Tibial artery (tissue), 4 donors: ENCODE measurements at regions not wholly inside any gene's neighbourhood (a gene's known extent, or its start where the extent isn't known, plus 50 kb on each side); places are given as distances from the start of the nearest gene placed in this dataset.

Experiments used
- DNase-seq, 2 donors: peaks; one replicate each; pipeline ENCODE4 v3.0.0-alpha.2; 2019
- H3K27ac ChIP-seq, 2 donors: fragments of 200-600 bp; sonication (generic) in 1 of 2; 1 replicate in 1 of 2; 2 replicates in 1 of 2; pipeline ENCODE4 v1.5.1; 2018 to 2019; ENCODE audit warnings: mild to moderate bottlenecking in 1 of 2
- H3K27me3 ChIP-seq, 2 donors: fragments of 200-600 bp; sonication (generic) in 1 of 2; one replicate each; pipeline versions ENCODE4 v1.5.1 to v1.6.0; 2016 to 2019
- H3K36me3 ChIP-seq, 3 donors: fragments of 200-600 bp; sonication (generic) in 2 of 3; one replicate each; pipeline ENCODE4 v1.5.1; 2016 to 2019; ENCODE audit warnings: mild to moderate bottlenecking in 2 of 3
- H3K4me1 ChIP-seq, 4 donors: fragments of 200-600 bp; sonication (generic) in 2 of 4; 1 replicate in 3 of 4; 2 replicates in 1 of 4; pipeline ENCODE4 v1.5.1; 2016 to 2019
- H3K4me3 ChIP-seq, 2 donors: fragments of 200-600 bp; sonication (generic) in 1 of 2; 1 replicate in 1 of 2; 2 replicates in 1 of 2; pipeline ENCODE4 v1.5.1; 2018 to 2019; ENCODE audit warnings: mild to moderate bottlenecking in 2 of 2
- H3K9me3 ChIP-seq, 3 donors: fragments of 200-600 bp; sonication (generic) in 1 of 3; one replicate each; pipeline ENCODE4 v1.5.1; 2016 to 2019
- intact Hi-C: fragments of 100-400 bp; cut with DNase I; formaldehyde crosslinking; loops from one replicate; pipeline ENCODE4 v1.15.0; 2023; ENCODE audit warnings: low total_unique reads
- TF ChIP-seq, protein P1 (sequence below), 2 experiments: fragments of 200-600 bp in 1 of 2; fragments of 450-650 bp in 1 of 2; IDR thresholded peaks; one replicate each; pipeline ENCODE4 v1.5.1; 2017 to 2019; ENCODE audit warnings: antibody characterized with exemption in 2 of 2, mild to moderate bottlenecking in 1 of 2, moderate library complexity in 1 of 2

DNA sequence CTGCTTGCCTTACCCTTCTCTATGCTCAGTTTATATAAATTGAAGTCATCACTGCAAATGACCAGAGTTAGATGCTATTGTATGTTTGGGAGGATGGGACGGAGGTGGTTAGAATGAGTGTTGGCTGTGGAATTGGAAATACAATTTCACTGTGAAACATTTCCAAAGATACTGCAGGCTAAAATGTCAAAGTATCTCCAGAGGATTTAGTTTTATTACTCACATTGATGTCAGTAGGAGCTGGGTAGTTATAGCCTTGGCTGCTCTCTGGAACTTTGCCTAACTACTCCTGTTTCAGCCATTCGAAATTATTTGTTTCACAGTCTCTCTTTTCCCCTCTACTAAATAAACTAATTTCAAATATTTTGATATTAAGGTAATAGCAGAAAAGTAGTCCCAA lies 92.6 kb upstream of the PPP3CA start:
- no peak overlapping the region for H3K27ac ChIP-seq
- no peak for DNase-seq
- intact Hi-C loops, result no loop called here

DNA sequence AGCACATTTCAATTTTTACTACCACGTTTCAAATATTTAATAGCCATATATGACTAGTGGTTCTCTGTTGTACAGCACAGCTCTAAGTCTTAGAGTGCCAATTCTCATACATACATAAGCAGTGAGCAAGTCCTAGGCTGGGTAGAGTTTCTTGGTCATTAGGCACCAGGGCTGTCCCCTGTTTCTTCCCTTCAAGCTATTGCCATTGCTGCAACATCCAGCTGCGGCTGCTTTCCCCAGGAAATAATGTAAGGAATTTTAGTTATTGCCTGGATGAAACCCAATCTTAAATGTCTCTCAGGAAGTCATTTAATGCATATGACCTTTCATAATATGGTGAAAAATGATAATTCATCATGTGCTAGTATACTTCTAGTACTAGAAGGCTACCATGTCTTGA lies 74.1 kb upstream of the PPP3CA start:
- H3K36me3 ChIP-seq, result no peaks in the 10 kb centered on the region
- TF ChIP-seq, protein P1, sequence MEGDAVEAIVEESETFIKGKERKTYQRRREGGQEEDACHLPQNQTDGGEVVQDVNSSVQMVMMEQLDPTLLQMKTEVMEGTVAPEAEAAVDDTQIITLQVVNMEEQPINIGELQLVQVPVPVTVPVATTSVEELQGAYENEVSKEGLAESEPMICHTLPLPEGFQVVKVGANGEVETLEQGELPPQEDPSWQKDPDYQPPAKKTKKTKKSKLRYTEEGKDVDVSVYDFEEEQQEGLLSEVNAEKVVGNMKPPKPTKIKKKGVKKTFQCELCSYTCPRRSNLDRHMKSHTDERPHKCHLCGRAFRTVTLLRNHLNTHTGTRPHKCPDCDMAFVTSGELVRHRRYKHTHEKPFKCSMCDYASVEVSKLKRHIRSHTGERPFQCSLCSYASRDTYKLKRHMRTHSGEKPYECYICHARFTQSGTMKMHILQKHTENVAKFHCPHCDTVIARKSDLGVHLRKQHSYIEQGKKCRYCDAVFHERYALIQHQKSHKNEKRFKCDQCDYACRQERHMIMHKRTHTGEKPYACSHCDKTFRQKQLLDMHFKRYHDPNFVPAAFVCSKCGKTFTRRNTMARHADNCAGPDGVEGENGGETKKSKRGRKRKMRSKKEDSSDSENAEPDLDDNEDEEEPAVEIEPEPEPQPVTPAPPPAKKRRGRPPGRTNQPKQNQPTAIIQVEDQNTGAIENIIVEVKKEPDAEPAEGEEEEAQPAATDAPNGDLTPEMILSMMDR (IDR thresholded peaks at IDR 0.05), result no peak
- intact Hi-C loops, result loop anchor here (2.0 kb wide), 1 partner anchor 27 kb away; no protein-coding TSS in a partner anchor
- no peak overlapping the region for H3K27ac ChIP-seq
- no peaks in the 10 kb centered on the region for H3K4me1 ChIP-seq
- no peaks in the 10 kb centered on the region for H3K9me3 ChIP-seq
- no peaks in the 10 kb centered on the region for H3K27me3 ChIP-seq
- H3K4me3 ChIP-seq, result no peak overlapping the region
- DNase-seq, result no peak

More for the DNA sequence above, 92.6 kb upstream of the PPP3CA start:
- Histone ChIP-seq H3K9me3 (no peaks in the 10 kb centered on the region), H3K4me1 (peaks cover 0 to 4% (median 0%) of the 10 kb centered on the region in 4 donors), H3K4me3 (no peak overlapping the region), H3K36me3 (no peaks in the 10 kb centered on the region), H3K27me3 (no peaks in the 10 kb centered on the region)
- TF ChIP-seq, protein P1 (IDR thresholded peaks at IDR 0.05), result no peak

DNA sequence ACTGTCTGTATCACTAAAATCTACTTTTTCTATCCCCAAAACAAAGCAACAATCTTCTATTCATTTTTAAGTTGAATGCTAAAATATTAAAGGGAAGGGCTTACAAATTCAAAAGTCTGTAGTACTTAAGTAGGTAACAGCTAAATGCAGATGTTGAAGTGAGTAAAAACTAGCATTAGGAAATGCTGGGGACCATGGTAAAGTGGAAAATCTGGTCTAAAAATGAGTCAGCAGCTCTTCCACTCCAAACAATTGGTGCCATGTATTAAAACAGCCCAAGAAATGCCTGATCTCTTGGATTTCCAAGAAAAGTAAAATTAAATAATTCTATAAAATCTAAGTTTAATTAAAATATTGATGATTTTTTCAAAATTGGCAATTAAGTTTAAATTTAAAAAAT lies 73.3 kb upstream of the PPP3CA start:
- Histone ChIP-seq H3K27ac (no peak overlapping the region), H3K27me3 (no peaks in the 10 kb centered on the region), H3K36me3 (no peaks in the 10 kb centered on the region), H3K9me3 (no peaks in the 10 kb centered on the region), H3K4me3 (no peak overlapping the region), H3K4me1 (no peaks in the 10 kb centered on the region)
- TF ChIP-seq, protein P1 (IDR thresholded peaks at IDR 0.05), result no peak
- DNase-seq, result no peak
- intact Hi-C loops, result loop anchor here (2.0 kb wide), 1 partner anchor 26 kb away; no protein-coding TSS in a partner anchor

DNA sequence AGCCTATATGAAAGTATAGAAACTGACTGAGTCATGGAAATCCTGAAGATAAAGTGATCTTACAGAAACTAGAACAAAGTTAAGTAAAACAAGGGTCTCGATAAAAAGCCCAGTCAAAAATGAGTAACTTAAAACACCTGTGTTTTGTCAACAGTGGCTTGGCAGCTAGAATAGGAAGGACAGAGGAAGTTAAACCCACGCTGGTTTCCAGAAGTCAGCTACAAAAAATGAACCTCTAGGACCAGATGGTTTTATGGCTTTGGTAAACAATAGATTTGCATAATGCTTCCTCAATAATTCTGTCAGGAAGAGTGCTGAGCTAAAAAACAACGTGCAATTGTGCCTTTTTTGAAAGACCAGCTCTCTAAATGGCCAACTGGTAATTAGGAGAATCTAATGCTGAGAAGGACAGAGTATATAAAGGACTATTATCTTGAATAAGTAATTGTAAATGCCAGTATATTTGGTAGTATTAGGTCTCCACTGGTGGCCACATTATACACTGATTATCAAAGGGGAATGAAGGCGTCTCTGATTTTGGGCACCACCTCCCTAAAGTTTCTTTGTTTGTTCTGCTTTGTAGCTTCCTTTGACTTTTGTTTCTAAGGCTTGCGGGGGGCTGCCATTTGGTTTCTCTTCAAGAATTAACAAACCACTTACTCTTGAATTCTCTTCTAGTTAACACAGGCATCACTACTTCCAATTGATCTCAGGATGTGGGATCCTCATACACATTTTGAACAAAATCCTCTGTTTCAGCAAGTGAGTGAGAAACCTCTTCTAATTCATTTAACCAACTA lies 72.2 kb upstream of the PPP3CA start:
- no peaks in the 10 kb centered on the region for H3K9me3 ChIP-seq
- intact Hi-C loops, result loop anchor here (2.0 kb wide), 1 partner anchor 25 kb away; no protein-coding TSS in a partner anchor
- no peaks in the 10 kb centered on the region for H3K4me1 ChIP-seq
- no peak for DNase-seq
- no peak overlapping the region for H3K27ac ChIP-seq
- no peaks in the 10 kb centered on the region for H3K36me3 ChIP-seq
- TF ChIP-seq, protein P1 (IDR thresholded peaks at IDR 0.05), result no peak
- no peak overlapping the region for H3K4me3 ChIP-seq
- H3K27me3 ChIP-seq, result no peaks in the 10 kb centered on the region

DNA sequence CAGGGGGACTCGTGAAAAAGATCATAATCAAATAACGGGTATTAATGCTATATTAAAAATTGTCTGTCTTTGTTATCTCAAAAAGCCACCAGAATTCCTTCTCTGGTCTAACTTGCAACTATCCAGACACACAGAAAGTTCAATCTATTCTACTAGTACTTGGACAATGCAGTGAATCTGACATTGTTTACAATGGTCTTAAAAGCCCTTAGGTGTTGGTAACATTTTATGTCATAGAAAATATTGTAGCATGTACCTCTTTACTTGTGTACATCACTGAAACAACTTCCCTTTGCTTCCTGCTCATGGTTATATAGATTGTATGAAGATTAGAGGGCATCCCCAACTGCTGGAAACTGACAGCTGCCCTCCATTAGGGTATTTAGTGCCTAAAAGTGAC lies 71.1 kb upstream of the PPP3CA start:
- Histone ChIP-seq H3K9me3 (no peaks in the 10 kb centered on the region), H3K4me1 (no peaks in the 10 kb centered on the region), H3K36me3 (no peaks in the 10 kb centered on the region), H3K4me3 (no peak overlapping the region), H3K27ac (no peak overlapping the region), H3K27me3 (no peaks in the 10 kb centered on the region)
- intact Hi-C loops, result no loop called here
- no peak for DNase-seq
- TF ChIP-seq, protein P1 (IDR thresholded peaks at IDR 0.05), result no peak
